ENCODE measurements at regions not wholly inside any gene's neighbourhood (a gene's known extent, or its start where the extent isn't known, plus 50 kb on each side); places are given as distances from the start of the nearest gene placed in this dataset.

GRCh38 chr3:14252321-14253021, 73.9 kb downstream of the LSM3 start:
- Histone ChIP-seq H3K9ac (ENCODE audit: low read depth, low read length) (no peak overlapping the region), H3K4me1 (ENCODE audit: insufficient read depth, low read length) (0 out of 2 replicates have a peak, but pooled peaks cover 3% of the 10 kb centered on the region), H3K27me3 (ENCODE audit: insufficient read depth, low read length) (peaks cover 4% of the 10 kb centered on the region; the same call in 1 of the 2 replicates), H3K4me3 (ENCODE audit: low read length) (no peak overlapping the region), H3K36me3 (ENCODE audit: insufficient read depth, low read depth, low read length) (no peaks in the 10 kb centered on the region), H3K9me3 (ENCODE audit: insufficient read depth, low read depth, low read length) (no peaks in the 10 kb centered on the region), H3K27ac (ENCODE audit: low read length) (no peak overlapping the region)

DNA sequence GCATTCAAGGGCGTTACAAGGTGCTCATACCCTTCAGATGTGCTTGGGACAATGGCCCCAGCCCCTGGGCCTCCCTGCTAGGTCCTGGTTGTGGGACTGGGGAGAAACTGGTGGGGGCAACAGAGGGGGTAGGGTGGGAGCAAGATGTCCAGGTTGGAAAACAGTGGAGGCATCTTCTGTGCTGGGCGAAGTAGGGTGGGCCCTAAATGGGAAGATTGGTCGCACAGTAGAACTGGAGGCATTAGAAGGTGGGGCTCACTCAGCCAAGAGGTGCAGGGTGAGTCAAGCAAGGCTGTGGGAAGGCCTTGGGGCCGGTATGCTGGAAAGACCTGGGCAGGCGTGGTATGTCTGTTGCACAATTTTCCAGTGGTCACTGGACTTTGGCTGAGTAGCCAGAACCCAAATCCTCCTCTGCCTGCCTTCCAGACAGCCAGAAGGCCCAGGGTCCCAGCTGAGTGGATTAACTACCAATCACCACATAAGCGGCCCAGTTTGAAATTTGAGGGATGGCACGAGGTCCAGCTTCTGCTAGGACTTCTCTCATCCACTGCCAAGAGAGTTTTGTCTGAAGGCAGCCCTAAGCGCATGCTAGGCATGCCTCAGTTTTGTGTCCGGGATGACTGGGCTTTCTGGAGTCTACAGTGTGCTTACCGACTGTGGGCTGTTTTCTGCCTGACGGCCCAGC, 74.5 kb downstream of the LSM3 start:
- Histone ChIP-seq H3K27ac (ENCODE audit: low read length) (no peak overlapping the region), H3K9me3 (ENCODE audit: insufficient read depth, low read depth, low read length) (no peaks in the 10 kb centered on the region), H3K4me3 (ENCODE audit: low read length) (no peak overlapping the region), H3K36me3 (ENCODE audit: insufficient read depth, low read depth, low read length) (no peaks in the 10 kb centered on the region), H3K4me1 (ENCODE audit: insufficient read depth, low read length) (0 out of 2 replicates have a peak, but pooled peaks cover 3% of the 10 kb centered on the region), H3K27me3 (ENCODE audit: insufficient read depth, low read length) (peaks cover 4% of the 10 kb centered on the region; the same call in 1 of the 2 replicates), H3K9ac (ENCODE audit: low read depth, low read length) (no peak overlapping the region)

GRCh38 chr3:14253707-14254382, 75.2 kb downstream of the LSM3 start:
- Histone ChIP-seq H3K36me3 (ENCODE audit: insufficient read depth, low read depth, low read length) (no peaks in the 10 kb centered on the region), H3K4me1 (ENCODE audit: insufficient read depth, low read length) (0 out of 2 replicates have a peak, but pooled peaks cover 3% of the 10 kb centered on the region), H3K27ac (ENCODE audit: low read length) (no peak overlapping the region), H3K9ac (ENCODE audit: low read depth, low read length) (no peak overlapping the region), H3K4me3 (ENCODE audit: low read length) (no peak overlapping the region), H3K9me3 (ENCODE audit: insufficient read depth, low read depth, low read length) (no peaks in the 10 kb centered on the region), H3K27me3 (ENCODE audit: insufficient read depth, low read length) (no peaks in the 10 kb centered on the region)

GRCh38 chr3:14254812-14255702, 76.4 kb downstream of the LSM3 start:
- no peak overlapping the region for H3K4me3 ChIP-seq (ENCODE audit: low read length)
- no peaks in the 10 kb centered on the region for H3K36me3 ChIP-seq (ENCODE audit: insufficient read depth, low read depth, low read length)
- 0 out of 2 replicates have a peak, but pooled peaks cover 3% of the 10 kb centered on the region for H3K4me1 ChIP-seq (ENCODE audit: insufficient read depth, low read length)
- H3K9ac ChIP-seq (ENCODE audit: low read depth, low read length), result no peak overlapping the region
- H3K27me3 ChIP-seq (ENCODE audit: insufficient read depth, low read length), result no peaks in the 10 kb centered on the region
- no peak overlapping the region for H3K27ac ChIP-seq (ENCODE audit: low read length)
- no peaks in the 10 kb centered on the region for H3K9me3 ChIP-seq (ENCODE audit: insufficient read depth, low read depth, low read length)

DNA sequence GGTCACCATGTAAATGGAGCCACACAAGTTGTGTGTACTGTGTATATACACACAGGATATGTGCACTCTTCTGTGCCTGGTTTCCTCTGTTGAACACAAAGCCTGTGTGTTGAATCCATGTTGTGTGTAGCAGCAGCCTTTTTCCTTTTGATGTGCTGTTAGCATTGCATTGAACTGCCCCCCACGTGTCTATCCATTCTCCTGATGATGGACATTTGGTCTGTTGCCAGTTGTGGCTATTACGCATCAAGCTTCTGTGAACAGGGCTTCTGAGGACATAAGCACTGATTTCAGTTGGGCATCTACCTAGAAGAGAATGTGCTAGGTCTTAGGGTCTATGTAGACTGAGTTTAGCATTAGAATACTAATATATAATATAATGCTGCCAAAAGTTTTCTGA, 77.4 kb downstream of the LSM3 start:
- Histone ChIP-seq H3K9me3 (ENCODE audit: insufficient read depth, low read depth, low read length) (no peaks in the 10 kb centered on the region), H3K4me1 (ENCODE audit: insufficient read depth, low read length) (0 out of 2 replicates have a peak, but pooled peaks cover 3% of the 10 kb centered on the region), H3K9ac (ENCODE audit: low read depth, low read length) (no peak overlapping the region), H3K36me3 (ENCODE audit: insufficient read depth, low read depth, low read length) (no peaks in the 10 kb centered on the region), H3K27ac (ENCODE audit: low read length) (no peak overlapping the region), H3K27me3 (ENCODE audit: insufficient read depth, low read length) (no peaks in the 10 kb centered on the region), H3K4me3 (ENCODE audit: low read length) (no peak overlapping the region)

GRCh38 chr3:14256561-14257342, 78.1 kb downstream of the LSM3 start:
- H3K36me3 ChIP-seq (ENCODE audit: insufficient read depth, low read depth, low read length), result no peaks in the 10 kb centered on the region
- H3K27ac ChIP-seq (ENCODE audit: low read length), result no peak overlapping the region
- H3K9ac ChIP-seq (ENCODE audit: low read depth, low read length), result no peak overlapping the region
- no peaks in the 10 kb centered on the region for H3K9me3 ChIP-seq (ENCODE audit: insufficient read depth, low read depth, low read length)
- H3K27me3 ChIP-seq (ENCODE audit: insufficient read depth, low read length), result no peaks in the 10 kb centered on the region
- no peak overlapping the region for H3K4me3 ChIP-seq (ENCODE audit: low read length)
- H3K4me1 ChIP-seq (ENCODE audit: insufficient read depth, low read length), result 0 out of 2 replicates have a peak, but pooled peaks cover 3% of the 10 kb centered on the region

GRCh38 chr3:14258906-14259904, 80.6 kb downstream of the LSM3 start:
- 0 out of 2 replicates have a peak, but pooled peaks cover 3% of the 10 kb centered on the region for H3K4me1 ChIP-seq (ENCODE audit: insufficient read depth, low read length)
- no peak overlapping the region for H3K9ac ChIP-seq (ENCODE audit: low read depth, low read length)

DNA sequence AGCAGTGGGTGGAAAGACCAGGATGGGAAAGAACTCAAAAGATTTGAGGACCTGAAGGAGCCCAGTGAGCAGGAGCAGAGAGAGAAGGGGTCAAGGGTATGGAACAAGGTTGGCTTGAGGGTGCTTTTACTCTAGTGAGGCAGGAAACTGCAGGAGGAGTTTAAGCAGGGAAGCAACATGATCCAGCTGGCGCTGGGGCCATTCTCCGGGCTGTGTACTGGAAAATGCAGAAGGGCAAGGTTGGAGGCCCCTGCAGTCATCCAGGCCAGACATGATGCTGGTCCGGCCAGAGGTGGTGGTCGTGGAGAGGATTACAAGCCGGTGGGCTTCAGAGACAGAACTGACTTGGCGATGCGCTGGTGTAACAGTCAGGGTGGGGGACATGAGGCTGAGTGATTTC, 81.8 kb downstream of the LSM3 start:
- Histone ChIP-seq H3K9ac (ENCODE audit: low read depth, low read length) (no peak overlapping the region), H3K4me3 (ENCODE audit: low read length) (no peak overlapping the region), H3K9me3 (ENCODE audit: insufficient read depth, low read depth, low read length) (no peaks in the 10 kb centered on the region), H3K36me3 (ENCODE audit: insufficient read depth, low read depth, low read length) (no peaks in the 10 kb centered on the region), H3K27ac (ENCODE audit: low read length) (no peak overlapping the region), H3K4me1 (ENCODE audit: insufficient read depth, low read length) (0 out of 2 replicates have a peak, but pooled peaks cover 3% of the 10 kb centered on the region), H3K27me3 (ENCODE audit: insufficient read depth, low read length) (no peaks in the 10 kb centered on the region)

More at GRCh38 chr3:14258906-14259904, 80.6 kb downstream of the LSM3 start:
- no peaks in the 10 kb centered on the region for H3K9me3 ChIP-seq (ENCODE audit: insufficient read depth, low read depth, low read length)
- H3K27ac ChIP-seq (ENCODE audit: low read length), result no peak overlapping the region
- no peak overlapping the region for H3K4me3 ChIP-seq (ENCODE audit: low read length)
- H3K36me3 ChIP-seq (ENCODE audit: insufficient read depth, low read depth, low read length), result no peaks in the 10 kb centered on the region
- no peaks in the 10 kb centered on the region for H3K27me3 ChIP-seq (ENCODE audit: insufficient read depth, low read length)

DNA sequence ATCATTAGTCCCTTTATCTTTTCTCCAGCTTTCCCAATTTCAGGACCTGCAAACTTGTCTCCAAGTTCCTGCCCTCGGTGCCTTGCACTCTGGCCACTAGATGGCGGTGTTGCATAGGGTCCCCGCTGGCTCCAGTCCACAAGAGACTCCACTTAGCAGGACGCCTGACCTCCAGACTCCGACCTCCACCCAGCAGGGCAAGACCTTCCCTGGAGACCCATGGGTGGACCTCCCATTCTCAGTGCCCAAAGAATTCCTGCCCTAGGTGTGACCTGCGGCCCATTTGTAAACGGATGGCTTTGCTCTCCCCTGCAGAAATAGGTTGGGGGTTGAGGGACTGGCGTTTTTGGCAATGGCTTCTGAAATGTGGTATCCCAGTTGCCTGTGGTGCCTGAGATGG, 82.6 kb downstream of the LSM3 start:
- Histone ChIP-seq H3K27ac (ENCODE audit: low read length) (no peak overlapping the region), H3K4me3 (ENCODE audit: low read length) (no peak overlapping the region), H3K36me3 (ENCODE audit: insufficient read depth, low read depth, low read length) (no peaks in the 10 kb centered on the region)

DNA sequence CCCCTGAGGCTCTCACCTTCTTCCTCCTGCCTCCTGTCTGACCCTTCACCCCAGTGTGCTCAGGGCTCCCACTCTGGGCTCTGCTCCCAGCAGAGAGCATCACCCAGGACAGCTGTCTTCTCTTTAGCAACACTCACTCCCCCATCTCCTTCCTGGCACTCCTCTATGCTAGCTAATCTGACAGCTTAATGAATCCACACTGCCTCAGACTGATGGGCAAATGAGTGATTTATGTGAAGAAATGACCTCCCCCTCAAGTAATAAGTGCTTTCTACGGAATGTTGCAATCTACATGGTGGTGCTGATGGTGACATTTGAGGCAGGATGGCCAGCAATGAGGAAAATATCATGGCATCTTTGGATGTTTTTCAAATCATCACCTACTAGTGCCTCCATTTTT, 83.6 kb downstream of the LSM3 start:
- Histone ChIP-seq H3K4me1 (ENCODE audit: insufficient read depth, low read length) (no peaks in the 10 kb centered on the region), H3K9ac (ENCODE audit: low read depth, low read length) (no peak overlapping the region), H3K27ac (ENCODE audit: low read length) (no peak overlapping the region), H3K9me3 (ENCODE audit: insufficient read depth, low read depth, low read length) (no peaks in the 10 kb centered on the region), H3K27me3 (ENCODE audit: insufficient read depth, low read length) (no peaks in the 10 kb centered on the region), H3K36me3 (ENCODE audit: insufficient read depth, low read depth, low read length) (no peaks in the 10 kb centered on the region), H3K4me3 (ENCODE audit: low read length) (no peak overlapping the region)

More for the DNA sequence above, 82.6 kb downstream of the LSM3 start:
- Histone ChIP-seq H3K27me3 (ENCODE audit: insufficient read depth, low read length) (no peaks in the 10 kb centered on the region), H3K9me3 (ENCODE audit: insufficient read depth, low read depth, low read length) (no peaks in the 10 kb centered on the region), H3K9ac (ENCODE audit: low read depth, low read length) (no peak overlapping the region), H3K4me1 (ENCODE audit: insufficient read depth, low read length) (0 out of 2 replicates have a peak, but pooled peaks cover 3% of the 10 kb centered on the region)

All from iPS-20b (cell line).